ENCODE measurements at regions not wholly inside any gene's neighbourhood (a gene's known extent, or its start where the extent isn't known, plus 50 kb on each side); places are given as distances from the start of the nearest gene placed in this dataset.

GRCh38 chr4:188867796-188868195, 728.6 kb downstream of the TRIML1 start:
- no peak overlapping the region for H3K4me3 ChIP-seq (ENCODE audit: low read depth, low read length)
- no peak overlapping the region for H3K9ac ChIP-seq (ENCODE audit: low read depth, low read length)

GRCh38 chr4:188869581-188869980, 730.3 kb downstream of the TRIML1 start:
- H3K27me3 ChIP-seq (ENCODE audit: control insufficient read depth, insufficient read depth, low read length), result no peaks in the 10 kb centered on the region
- H3K4me1 ChIP-seq (ENCODE audit: control insufficient read depth, insufficient read depth, low read length), result no peaks in the 10 kb centered on the region

More at GRCh38 chr4:188867796-188868195, 728.6 kb downstream of the TRIML1 start:
- no peaks in the 10 kb centered on the region for H3K4me1 ChIP-seq (ENCODE audit: control insufficient read depth, insufficient read depth, low read length)
- H3K27me3 ChIP-seq (ENCODE audit: control insufficient read depth, insufficient read depth, low read length), result no peaks in the 10 kb centered on the region
- H3K9me3 ChIP-seq (ENCODE audit: control insufficient read depth, insufficient read depth, low read length), result no peaks in the 10 kb centered on the region
- H3K36me3 ChIP-seq (ENCODE audit: control insufficient read depth, insufficient read depth, low read length), result no peaks in the 10 kb centered on the region

GRCh38 chr4:188872809-188873208, 733.6 kb downstream of the TRIML1 start:
- H3K4me3 ChIP-seq (ENCODE audit: low read depth, low read length), result no peak overlapping the region
- no peak overlapping the region for H3K9ac ChIP-seq (ENCODE audit: low read depth, low read length)
- no peaks in the 10 kb centered on the region for H3K9me3 ChIP-seq (ENCODE audit: control insufficient read depth, insufficient read depth, low read length)
- no peaks in the 10 kb centered on the region for H3K4me1 ChIP-seq (ENCODE audit: control insufficient read depth, insufficient read depth, low read length)
- H3K36me3 ChIP-seq (ENCODE audit: control insufficient read depth, insufficient read depth, low read length), result no peaks in the 10 kb centered on the region
- no peaks in the 10 kb centered on the region for H3K27me3 ChIP-seq (ENCODE audit: control insufficient read depth, insufficient read depth, low read length)

More at GRCh38 chr4:188869581-188869980, 730.3 kb downstream of the TRIML1 start:
- H3K36me3 ChIP-seq (ENCODE audit: control insufficient read depth, insufficient read depth, low read length), result no peaks in the 10 kb centered on the region
- no peak overlapping the region for H3K9ac ChIP-seq (ENCODE audit: low read depth, low read length)
- no peak overlapping the region for H3K4me3 ChIP-seq (ENCODE audit: low read depth, low read length)
- no peaks in the 10 kb centered on the region for H3K9me3 ChIP-seq (ENCODE audit: control insufficient read depth, insufficient read depth, low read length)

GRCh38 chr4:188876881-188877280, 737.6 kb downstream of the TRIML1 start:
- Histone ChIP-seq H3K36me3 (ENCODE audit: control insufficient read depth, insufficient read depth, low read length) (no peaks in the 10 kb centered on the region), H3K4me3 (ENCODE audit: low read depth, low read length) (no peak overlapping the region), H3K9me3 (ENCODE audit: control insufficient read depth, insufficient read depth, low read length) (no peaks in the 10 kb centered on the region), H3K4me1 (ENCODE audit: control insufficient read depth, insufficient read depth, low read length) (no peaks in the 10 kb centered on the region), H3K9ac (ENCODE audit: low read depth, low read length) (no peak overlapping the region), H3K27me3 (ENCODE audit: control insufficient read depth, insufficient read depth, low read length) (no peaks in the 10 kb centered on the region)

GRCh38 chr4:188879598-188879997, 740.4 kb downstream of the TRIML1 start:
- H3K9me3 ChIP-seq (ENCODE audit: control insufficient read depth, insufficient read depth, low read length), result no peaks in the 10 kb centered on the region
- no peaks in the 10 kb centered on the region for H3K27me3 ChIP-seq (ENCODE audit: control insufficient read depth, insufficient read depth, low read length)
- H3K4me1 ChIP-seq (ENCODE audit: control insufficient read depth, insufficient read depth, low read length), result no peaks in the 10 kb centered on the region
- H3K36me3 ChIP-seq (ENCODE audit: control insufficient read depth, insufficient read depth, low read length), result no peaks in the 10 kb centered on the region
- no peak overlapping the region for H3K4me3 ChIP-seq (ENCODE audit: low read depth, low read length)
- no peak overlapping the region for H3K9ac ChIP-seq (ENCODE audit: low read depth, low read length)

- no peaks in the 10 kb centered on the region for H3K27me3 ChIP-seq (ENCODE audit: control insufficient read depth, insufficient read depth, low read length)
Observed at GRCh38 chr4:188887905-188888304, 748.7 kb downstream of the TRIML1 start.

GRCh38 chr4:188892837-188893236, 753.6 kb downstream of the TRIML1 start:
- no peak overlapping the region for H3K9ac ChIP-seq (ENCODE audit: low read depth, low read length)
- no peaks in the 10 kb centered on the region for H3K36me3 ChIP-seq (ENCODE audit: control insufficient read depth, insufficient read depth, low read length)
- H3K27me3 ChIP-seq (ENCODE audit: control insufficient read depth, insufficient read depth, low read length), result no peaks in the 10 kb centered on the region
- H3K9me3 ChIP-seq (ENCODE audit: control insufficient read depth, insufficient read depth, low read length), result no peaks in the 10 kb centered on the region
- no peaks in the 10 kb centered on the region for H3K4me1 ChIP-seq (ENCODE audit: control insufficient read depth, insufficient read depth, low read length)
- no peak overlapping the region for H3K4me3 ChIP-seq (ENCODE audit: low read depth, low read length)

More at GRCh38 chr4:188887905-188888304, 748.7 kb downstream of the TRIML1 start:
- Histone ChIP-seq H3K4me3 (ENCODE audit: low read depth, low read length) (no peak overlapping the region), H3K4me1 (ENCODE audit: control insufficient read depth, insufficient read depth, low read length) (no peaks in the 10 kb centered on the region), H3K9me3 (ENCODE audit: control insufficient read depth, insufficient read depth, low read length) (no peaks in the 10 kb centered on the region), H3K9ac (ENCODE audit: low read depth, low read length) (no peak overlapping the region), H3K36me3 (ENCODE audit: control insufficient read depth, insufficient read depth, low read length) (no peaks in the 10 kb centered on the region)

GRCh38 chr4:188903986-188904385, 764.7 kb downstream of the TRIML1 start:
- H3K4me3 ChIP-seq (ENCODE audit: low read depth, low read length), result no peak overlapping the region
- H3K9ac ChIP-seq (ENCODE audit: low read depth, low read length), result no peak overlapping the region
- H3K27me3 ChIP-seq (ENCODE audit: control insufficient read depth, insufficient read depth, low read length), result no peaks in the 10 kb centered on the region
- H3K4me1 ChIP-seq (ENCODE audit: control insufficient read depth, insufficient read depth, low read length), result no peaks in the 10 kb centered on the region
- no peaks in the 10 kb centered on the region for H3K36me3 ChIP-seq (ENCODE audit: control insufficient read depth, insufficient read depth, low read length)
- no peaks in the 10 kb centered on the region for H3K9me3 ChIP-seq (ENCODE audit: control insufficient read depth, insufficient read depth, low read length)

- H3K27me3 ChIP-seq (ENCODE audit: control insufficient read depth, insufficient read depth, low read length), result no peaks in the 10 kb centered on the region
- H3K9me3 ChIP-seq (ENCODE audit: control insufficient read depth, insufficient read depth, low read length), result no peaks in the 10 kb centered on the region
- H3K9ac ChIP-seq (ENCODE audit: low read depth, low read length), result no peak overlapping the region
- H3K36me3 ChIP-seq (ENCODE audit: control insufficient read depth, insufficient read depth, low read length), result no peaks in the 10 kb centered on the region
- H3K4me3 ChIP-seq (ENCODE audit: low read depth, low read length), result no peak overlapping the region
- H3K4me1 ChIP-seq (ENCODE audit: control insufficient read depth, insufficient read depth, low read length), result no peaks in the 10 kb centered on the region
Observed at GRCh38 chr4:188904617-188905016, 765.4 kb downstream of the TRIML1 start.

GRCh38 chr4:188905248-188905647, 766.0 kb downstream of the TRIML1 start:
- Histone ChIP-seq H3K27me3 (ENCODE audit: control insufficient read depth, insufficient read depth, low read length) (no peaks in the 10 kb centered on the region), H3K9ac (ENCODE audit: low read depth, low read length) (no peak overlapping the region), H3K9me3 (ENCODE audit: control insufficient read depth, insufficient read depth, low read length) (no peaks in the 10 kb centered on the region), H3K4me1 (ENCODE audit: control insufficient read depth, insufficient read depth, low read length) (no peaks in the 10 kb centered on the region), H3K36me3 (ENCODE audit: control insufficient read depth, insufficient read depth, low read length) (no peaks in the 10 kb centered on the region), H3K4me3 (ENCODE audit: low read depth, low read length) (no peak overlapping the region)

- no peaks in the 10 kb centered on the region for H3K9me3 ChIP-seq (ENCODE audit: control insufficient read depth, insufficient read depth, low read length)
- no peaks in the 10 kb centered on the region for H3K36me3 ChIP-seq (ENCODE audit: control insufficient read depth, insufficient read depth, low read length)
- no peak overlapping the region for H3K4me3 ChIP-seq (ENCODE audit: low read depth, low read length)
- no peak overlapping the region for H3K9ac ChIP-seq (ENCODE audit: low read depth, low read length)
- H3K27me3 ChIP-seq (ENCODE audit: control insufficient read depth, insufficient read depth, low read length), result no peaks in the 10 kb centered on the region
- H3K4me1 ChIP-seq (ENCODE audit: control insufficient read depth, insufficient read depth, low read length), result no peaks in the 10 kb centered on the region
Observed at GRCh38 chr4:188911199-188911598, 772.0 kb downstream of the TRIML1 start.

- Histone ChIP-seq H3K36me3 (ENCODE audit: control insufficient read depth, insufficient read depth, low read length) (no peaks in the 10 kb centered on the region), H3K27me3 (ENCODE audit: control insufficient read depth, insufficient read depth, low read length) (no peaks in the 10 kb centered on the region), H3K9ac (ENCODE audit: low read depth, low read length) (no peak overlapping the region), H3K9me3 (ENCODE audit: control insufficient read depth, insufficient read depth, low read length) (no peaks in the 10 kb centered on the region), H3K4me3 (ENCODE audit: low read depth, low read length) (no peak overlapping the region), H3K4me1 (ENCODE audit: control insufficient read depth, insufficient read depth, low read length) (no peaks in the 10 kb centered on the region)
Observed at GRCh38 chr4:188911707-188912106, 772.5 kb downstream of the TRIML1 start.

Data from iPS-15b (cell line).